ENCODE measurements at regions not wholly inside any gene's neighbourhood (a gene's known extent, or its start where the extent isn't known, plus 50 kb on each side); places are given as distances from the start of the nearest gene placed in this dataset.
"Not testable (repeated sequence)": the region's sequence is repeated elsewhere in the genome, so short reads cannot be mapped to it uniquely, and the experiment has no call there.

DNA sequence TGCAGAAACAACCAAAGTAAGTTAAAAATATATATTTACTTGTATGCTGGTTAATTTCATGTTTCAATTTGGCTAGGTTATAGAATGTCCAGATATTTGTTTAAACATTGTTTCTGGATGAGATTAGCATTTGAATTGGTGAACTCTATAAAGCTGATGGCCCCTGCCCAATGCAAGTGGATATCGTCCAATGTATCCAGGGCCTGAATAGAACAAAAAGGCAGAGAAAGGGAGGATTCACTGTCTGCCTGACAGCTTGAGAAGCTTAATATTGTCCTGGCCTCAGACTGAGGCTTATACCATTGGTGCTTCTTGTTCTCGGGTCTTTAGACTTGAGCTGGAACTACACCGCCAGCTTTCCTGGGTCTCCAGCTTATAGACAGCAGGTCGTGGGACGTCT, 446.7 kb upstream of the ACTBL2 start:
- H3K36me3 Mint-ChIP-seq (ENCODE audit: low read depth): peaks cover 3% of the 10 kb centered on the region
- H3K4me3 Mint-ChIP-seq: no peak overlapping the region
- H3K27me3 Mint-ChIP-seq (ENCODE audit: low read depth): no peaks in the 10 kb centered on the region
- TF ChIP-seq, protein P1, sequence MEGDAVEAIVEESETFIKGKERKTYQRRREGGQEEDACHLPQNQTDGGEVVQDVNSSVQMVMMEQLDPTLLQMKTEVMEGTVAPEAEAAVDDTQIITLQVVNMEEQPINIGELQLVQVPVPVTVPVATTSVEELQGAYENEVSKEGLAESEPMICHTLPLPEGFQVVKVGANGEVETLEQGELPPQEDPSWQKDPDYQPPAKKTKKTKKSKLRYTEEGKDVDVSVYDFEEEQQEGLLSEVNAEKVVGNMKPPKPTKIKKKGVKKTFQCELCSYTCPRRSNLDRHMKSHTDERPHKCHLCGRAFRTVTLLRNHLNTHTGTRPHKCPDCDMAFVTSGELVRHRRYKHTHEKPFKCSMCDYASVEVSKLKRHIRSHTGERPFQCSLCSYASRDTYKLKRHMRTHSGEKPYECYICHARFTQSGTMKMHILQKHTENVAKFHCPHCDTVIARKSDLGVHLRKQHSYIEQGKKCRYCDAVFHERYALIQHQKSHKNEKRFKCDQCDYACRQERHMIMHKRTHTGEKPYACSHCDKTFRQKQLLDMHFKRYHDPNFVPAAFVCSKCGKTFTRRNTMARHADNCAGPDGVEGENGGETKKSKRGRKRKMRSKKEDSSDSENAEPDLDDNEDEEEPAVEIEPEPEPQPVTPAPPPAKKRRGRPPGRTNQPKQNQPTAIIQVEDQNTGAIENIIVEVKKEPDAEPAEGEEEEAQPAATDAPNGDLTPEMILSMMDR (conservative IDR thresholded peaks at IDR 0.05): no peak
- no peak for DNase-seq (ENCODE audit: low read depth, low spot score)
- peaks cover 4% of the 10 kb centered on the region for H3K4me1 Mint-ChIP-seq
- H3K9me3 Mint-ChIP-seq: peaks cover 9% of the 10 kb centered on the region
- H3K27ac Mint-ChIP-seq (ENCODE audit: unreplicated experiment): no peak overlapping the region

DNA sequence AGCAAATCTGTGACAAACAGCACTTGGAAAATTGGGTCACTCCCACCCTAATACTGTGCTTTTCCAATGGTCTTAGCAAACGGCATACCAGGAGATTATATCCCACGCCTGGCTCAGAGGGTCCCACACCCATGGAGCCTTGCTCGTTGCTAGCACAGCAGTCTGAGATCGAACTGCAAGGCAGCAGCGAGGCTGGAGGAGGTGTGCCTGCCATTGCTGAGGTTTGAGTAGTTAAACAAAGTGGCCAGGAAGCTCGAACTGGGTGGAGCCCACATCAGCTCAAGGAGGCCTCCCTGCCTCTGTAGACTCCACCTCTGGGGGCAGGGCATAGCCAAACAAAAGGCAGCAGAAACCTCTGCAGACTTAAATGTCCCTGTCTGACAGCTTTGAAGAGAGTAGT, 440.5 kb upstream of the ACTBL2 start:
- DNase-seq (ENCODE audit: low read depth, low spot score); H3K27ac Mint-ChIP-seq (ENCODE audit: unreplicated experiment); H3K27me3 Mint-ChIP-seq (ENCODE audit: low read depth); H3K36me3 Mint-ChIP-seq (ENCODE audit: low read depth); H3K9me3 Mint-ChIP-seq; H3K4me3 Mint-ChIP-seq; H3K4me1 Mint-ChIP-seq: not testable (repeated sequence)

DNA sequence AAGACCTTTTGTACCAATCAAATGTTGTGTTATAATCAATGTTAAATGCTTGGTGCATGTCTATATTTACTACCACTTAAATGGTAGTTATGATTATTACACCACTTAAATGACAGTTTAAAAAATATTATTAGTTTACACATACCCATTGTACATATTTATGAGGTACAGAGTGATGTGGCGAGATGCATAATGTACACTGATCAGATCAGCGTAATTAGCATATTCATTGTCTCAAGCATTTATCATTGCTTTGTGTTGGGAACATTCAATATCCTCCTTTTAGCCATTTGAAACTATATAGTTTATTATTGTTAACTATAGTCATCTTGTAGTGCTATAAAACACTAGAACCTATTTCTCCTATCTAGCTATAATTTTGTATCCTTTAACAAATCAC, 434.4 kb upstream of the ACTBL2 start:
- Mint-ChIP-seq H3K4me3 (no peak overlapping the region), H3K4me1 (no peaks in the 10 kb centered on the region), H3K27me3 (ENCODE audit: low read depth) (no peaks in the 10 kb centered on the region), H3K9me3 (no peaks in the 10 kb centered on the region), H3K36me3 (ENCODE audit: low read depth) (no peaks in the 10 kb centered on the region), H3K27ac (ENCODE audit: unreplicated experiment) (no peak overlapping the region)
- DNase-seq (ENCODE audit: low read depth, low spot score): no peak
- TF ChIP-seq, protein P1 (conservative IDR thresholded peaks at IDR 0.05): no peak

DNA sequence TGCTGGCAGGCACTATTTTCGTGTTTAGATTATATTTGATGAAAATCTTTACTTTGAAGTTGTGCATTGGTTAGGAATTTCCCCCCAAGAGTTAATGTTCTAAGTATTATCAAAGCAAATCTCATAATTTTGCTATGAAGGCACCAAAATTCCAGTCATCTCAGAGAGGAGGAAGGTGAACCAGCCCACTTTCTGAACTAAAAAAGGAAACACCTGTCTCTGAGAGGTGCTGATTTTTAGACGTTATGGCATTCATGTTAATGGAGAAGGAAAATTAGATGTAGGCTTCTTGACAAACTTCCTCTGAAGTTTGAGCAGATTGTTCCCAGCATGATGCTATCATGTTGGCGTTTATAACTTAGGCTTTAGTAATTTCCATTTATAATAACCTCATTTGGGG, 432.9 kb upstream of the ACTBL2 start:
- TF ChIP-seq, protein P1 (conservative IDR thresholded peaks at IDR 0.05): no peak
- Mint-ChIP-seq H3K4me3 (no peak overlapping the region), H3K9me3 (no peaks in the 10 kb centered on the region), H3K27me3 (ENCODE audit: low read depth) (no peaks in the 10 kb centered on the region), H3K27ac (ENCODE audit: unreplicated experiment) (no peak overlapping the region), H3K4me1 (peaks cover 4% of the 10 kb centered on the region), H3K36me3 (ENCODE audit: low read depth) (no peaks in the 10 kb centered on the region)
- no peak for DNase-seq (ENCODE audit: low read depth, low spot score)

DNA sequence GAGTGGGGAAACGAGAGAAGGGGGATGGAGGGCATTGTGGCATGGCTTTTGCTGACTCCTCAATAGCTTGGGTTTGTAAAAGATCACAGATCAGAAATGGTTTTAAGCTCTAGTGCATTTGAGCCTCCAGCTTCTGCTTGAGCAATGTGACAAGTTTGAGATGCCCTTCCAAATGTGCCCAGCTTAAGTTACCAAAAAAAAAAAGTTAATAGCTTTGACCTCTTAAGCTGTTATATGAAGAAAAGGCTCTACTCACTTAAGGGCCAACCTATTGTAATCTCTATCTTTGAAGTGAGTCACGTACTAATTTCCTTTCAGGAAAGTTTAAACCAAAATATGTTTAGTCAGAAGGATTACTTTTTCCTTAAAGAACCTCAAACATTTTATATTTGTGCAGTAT, 428.8 kb upstream of the ACTBL2 start:
- no peaks in the 10 kb centered on the region for H3K27me3 Mint-ChIP-seq (ENCODE audit: low read depth)

DNA sequence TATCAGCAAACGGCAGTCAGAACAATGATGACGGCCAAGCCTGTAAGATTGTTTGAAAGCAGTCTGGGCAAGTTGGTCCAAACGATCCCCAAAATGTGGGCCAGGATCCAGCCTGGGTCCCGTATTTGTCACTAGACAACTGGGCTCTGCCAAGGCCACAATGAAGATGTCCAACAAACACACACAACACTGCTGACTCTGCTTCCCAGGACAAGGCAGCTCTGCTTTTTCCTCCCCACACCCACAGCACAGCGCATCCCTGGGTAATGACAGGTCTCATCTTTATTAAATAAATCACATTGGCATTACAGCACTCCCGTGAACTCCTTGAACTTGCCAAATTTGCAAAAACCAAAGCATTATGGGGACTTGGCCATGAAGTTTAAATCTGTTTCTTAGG, 424.1 kb upstream of the ACTBL2 start:
- no peak overlapping the region for H3K4me3 Mint-ChIP-seq
- no peak overlapping the region for H3K27ac Mint-ChIP-seq (ENCODE audit: unreplicated experiment)
- H3K27me3 Mint-ChIP-seq (ENCODE audit: low read depth): no peaks in the 10 kb centered on the region
- DNase-seq (ENCODE audit: low read depth, low spot score): no peak
- no peaks in the 10 kb centered on the region for H3K36me3 Mint-ChIP-seq (ENCODE audit: low read depth)
- H3K4me1 Mint-ChIP-seq: peaks cover 4% of the 10 kb centered on the region
- TF ChIP-seq, protein P1 (conservative IDR thresholded peaks at IDR 0.05): no peak
- H3K9me3 Mint-ChIP-seq: no peaks in the 10 kb centered on the region

More for the DNA sequence above, 428.8 kb upstream of the ACTBL2 start:
- H3K4me3 Mint-ChIP-seq: no peak overlapping the region
- no peak for DNase-seq (ENCODE audit: low read depth, low spot score)
- peaks cover 4% of the 10 kb centered on the region for H3K4me1 Mint-ChIP-seq
- no peaks in the 10 kb centered on the region for H3K36me3 Mint-ChIP-seq (ENCODE audit: low read depth)
- no peaks in the 10 kb centered on the region for H3K9me3 Mint-ChIP-seq
- TF ChIP-seq, protein P1 (conservative IDR thresholded peaks at IDR 0.05): no peak
- H3K27ac Mint-ChIP-seq (ENCODE audit: unreplicated experiment): no peak overlapping the region
